Left renal pelvis (tissue), 4 donors: ENCODE measurements at regions not wholly inside any gene's neighbourhood (a gene's known extent, or its start where the extent isn't known, plus 50 kb on each side); places are given as distances from the start of the nearest gene placed in this dataset.

ENCODE experiments used
- DNase-seq, 4 donors: peaks; one replicate each; pipeline ENCODE4 v3.0.0-alpha.2; 2013; ENCODE audit warnings: low read depth in 4 of 4, low spot score in 3 of 4

DNA sequence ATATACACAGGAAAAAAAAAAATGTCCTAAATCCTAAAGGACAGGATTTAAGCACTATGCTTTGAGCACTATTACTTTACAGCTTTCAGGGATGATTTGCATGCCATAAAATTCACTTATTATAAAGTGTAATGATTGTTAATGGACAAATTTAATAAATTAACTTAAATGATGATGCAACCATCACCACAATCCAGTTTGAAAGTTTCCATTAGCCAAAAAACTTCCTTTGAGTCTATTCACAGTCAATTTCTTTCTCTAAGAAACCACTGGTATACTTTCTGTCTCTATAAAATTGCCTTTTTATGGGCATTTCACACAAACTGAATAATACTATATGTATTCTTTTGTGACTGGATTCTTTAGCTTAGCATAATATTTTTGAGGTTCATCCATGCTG is 111.1 kb upstream of the RIOK3 start:
- DNase-seq = no peak

DNA sequence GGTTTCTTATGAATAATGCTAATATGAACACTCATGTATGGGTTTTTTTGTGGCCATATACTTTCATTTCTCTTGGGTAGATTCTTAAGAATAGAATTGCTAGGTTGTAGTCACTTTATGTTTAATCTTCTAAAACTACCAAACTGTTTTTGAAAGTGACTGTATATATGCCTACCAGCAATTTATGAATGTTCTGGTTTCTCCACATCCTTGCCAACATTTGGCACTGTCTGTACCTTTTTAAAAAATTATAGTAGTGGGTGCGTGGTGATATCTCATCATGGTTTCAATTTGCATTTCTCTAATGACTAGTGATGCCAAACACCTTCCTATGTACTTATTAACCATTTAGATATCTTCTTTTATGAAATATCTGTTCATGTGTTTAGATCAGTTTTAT is 110.6 kb upstream of the RIOK3 start:
- DNase-seq = no peak

DNA sequence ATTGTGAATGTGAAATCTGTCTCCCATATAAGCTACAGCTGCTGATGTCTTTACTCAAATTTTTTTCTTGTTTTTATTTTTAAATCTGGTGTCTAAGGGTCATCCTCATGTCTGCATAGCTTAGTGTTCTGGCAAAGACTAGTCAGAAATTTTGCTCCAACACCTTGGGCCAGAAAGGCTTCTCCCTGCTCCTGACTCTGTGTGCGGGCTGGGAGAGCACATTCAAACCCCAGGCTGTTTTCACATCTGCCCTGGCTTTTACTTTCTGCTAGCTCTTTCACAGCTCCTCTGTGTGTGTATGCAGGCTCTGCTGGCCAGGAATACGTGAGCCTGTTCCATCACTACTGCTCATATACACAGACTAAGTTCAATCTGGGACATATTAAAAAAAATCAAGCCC is 102.9 kb upstream of the RIOK3 start:
- no peak for DNase-seq

DNA sequence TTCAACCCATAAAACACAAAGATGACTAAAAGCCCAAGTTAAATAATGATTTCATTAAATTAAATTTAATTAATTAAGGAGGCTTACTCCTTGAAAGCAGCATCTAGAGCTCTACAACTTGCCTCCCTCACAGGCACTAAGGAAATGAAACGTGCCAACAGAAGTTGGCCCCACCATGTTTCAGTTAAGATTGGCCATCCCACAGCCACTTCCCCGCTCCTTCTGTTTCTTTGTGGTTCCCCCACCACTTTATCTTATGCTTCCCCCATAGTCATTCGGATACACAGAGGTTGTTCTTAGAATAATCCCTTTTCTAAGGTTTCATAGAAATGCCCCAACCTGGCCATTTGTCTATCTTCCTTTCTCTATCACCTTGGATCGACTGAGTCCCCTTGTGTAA is 101.6 kb upstream of the RIOK3 start:
- DNase-seq = no peak

DNA sequence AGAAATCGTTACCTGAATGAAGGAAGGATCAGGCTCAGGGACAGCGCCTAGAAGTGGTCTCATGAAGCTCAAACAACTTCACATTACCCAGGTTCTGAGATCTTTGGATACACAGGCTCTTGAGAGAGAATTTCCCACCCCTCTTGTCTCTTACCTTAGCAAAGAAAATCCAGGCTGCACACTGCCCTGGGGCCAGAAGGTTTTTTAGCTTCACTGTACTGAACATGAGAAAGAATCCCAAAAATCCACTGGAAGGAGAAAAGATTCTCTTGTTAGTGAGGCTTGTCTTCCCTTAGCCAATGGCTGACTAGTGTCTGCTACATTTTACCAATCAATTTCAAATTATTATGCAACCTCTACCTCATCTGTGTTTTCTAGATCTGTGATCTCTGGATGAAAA is 101.0 kb upstream of the RIOK3 start:
- no peak for DNase-seq

DNA sequence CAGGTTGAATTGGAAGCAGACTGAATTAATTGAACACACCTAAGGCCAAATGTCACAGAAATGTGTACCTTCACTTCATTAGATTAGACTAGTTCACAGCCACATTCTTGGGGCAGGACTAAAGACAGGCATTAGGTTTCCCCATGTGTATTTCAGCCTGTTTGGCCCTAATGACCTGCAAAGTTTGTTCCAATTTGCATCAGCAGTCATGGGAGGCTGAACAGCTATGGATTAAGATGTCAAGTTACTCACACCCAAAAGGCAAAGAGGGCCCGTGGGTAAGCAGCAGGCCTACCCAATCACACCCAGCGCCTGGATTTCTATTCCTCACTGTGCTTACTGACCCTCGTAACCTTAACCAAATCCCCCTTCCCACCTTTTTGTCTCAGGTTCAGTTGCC is 99.6 kb upstream of the RIOK3 start:
- no peak for DNase-seq

DNA sequence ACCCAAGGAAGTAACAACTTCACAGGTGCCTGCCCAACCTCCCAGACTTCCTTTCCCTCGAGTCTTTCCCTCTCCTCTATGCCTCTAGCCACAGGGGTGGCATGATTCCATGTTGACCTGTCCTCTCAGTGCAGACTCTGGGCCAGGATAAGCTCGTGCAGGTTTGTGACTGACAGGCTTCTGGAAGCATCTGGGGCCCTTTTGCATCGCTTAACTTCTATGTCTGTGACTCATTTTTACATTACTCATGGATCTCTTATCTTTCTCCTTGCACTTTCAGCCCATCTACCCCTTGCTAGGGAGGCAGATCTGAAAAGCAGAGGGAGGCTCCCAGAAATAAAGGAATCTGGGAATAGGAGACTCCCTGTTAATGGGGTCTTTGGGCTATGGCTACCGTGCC is 98.5 kb upstream of the RIOK3 start:
- no peak for DNase-seq

DNA sequence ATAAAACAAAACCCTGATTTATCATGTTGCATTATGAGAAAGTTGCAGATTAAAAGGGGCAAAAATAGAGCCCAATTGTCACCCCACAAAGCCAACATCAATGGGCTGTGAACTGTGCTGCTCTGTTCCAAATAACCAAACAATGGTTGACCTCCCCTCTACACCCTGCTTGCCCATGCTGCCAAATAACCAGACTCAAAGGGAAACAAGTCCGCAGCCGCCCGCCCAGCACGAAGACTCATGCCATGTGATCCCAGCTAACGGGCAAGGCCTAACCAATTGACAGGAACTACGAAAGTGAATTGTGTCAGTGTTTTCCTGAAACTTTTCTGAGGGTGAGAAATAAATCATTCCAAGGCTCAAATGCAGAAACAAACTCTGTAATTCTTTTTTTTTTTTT is 97.9 kb upstream of the RIOK3 start:
- DNase-seq = no peak

DNA sequence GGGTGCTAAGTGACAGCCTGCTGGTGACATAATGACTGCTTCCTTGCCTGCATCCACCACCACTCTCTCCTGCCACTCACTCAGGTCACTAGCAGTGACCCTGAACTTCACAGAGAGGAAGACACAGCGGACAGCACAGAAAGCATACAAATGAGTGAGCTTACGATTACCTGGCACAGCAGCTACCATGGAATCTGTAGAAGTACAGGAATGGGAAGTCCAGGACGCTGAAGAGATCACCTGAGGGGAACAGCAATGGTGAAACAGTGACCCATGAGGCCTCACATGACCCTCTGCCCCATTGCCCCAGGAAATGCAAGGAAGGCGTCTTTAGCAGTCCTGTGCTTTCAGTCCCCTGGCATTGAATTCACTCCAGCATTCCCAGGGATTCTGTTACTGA is 96.7 kb upstream of the RIOK3 start:
- no peak for DNase-seq

DNA sequence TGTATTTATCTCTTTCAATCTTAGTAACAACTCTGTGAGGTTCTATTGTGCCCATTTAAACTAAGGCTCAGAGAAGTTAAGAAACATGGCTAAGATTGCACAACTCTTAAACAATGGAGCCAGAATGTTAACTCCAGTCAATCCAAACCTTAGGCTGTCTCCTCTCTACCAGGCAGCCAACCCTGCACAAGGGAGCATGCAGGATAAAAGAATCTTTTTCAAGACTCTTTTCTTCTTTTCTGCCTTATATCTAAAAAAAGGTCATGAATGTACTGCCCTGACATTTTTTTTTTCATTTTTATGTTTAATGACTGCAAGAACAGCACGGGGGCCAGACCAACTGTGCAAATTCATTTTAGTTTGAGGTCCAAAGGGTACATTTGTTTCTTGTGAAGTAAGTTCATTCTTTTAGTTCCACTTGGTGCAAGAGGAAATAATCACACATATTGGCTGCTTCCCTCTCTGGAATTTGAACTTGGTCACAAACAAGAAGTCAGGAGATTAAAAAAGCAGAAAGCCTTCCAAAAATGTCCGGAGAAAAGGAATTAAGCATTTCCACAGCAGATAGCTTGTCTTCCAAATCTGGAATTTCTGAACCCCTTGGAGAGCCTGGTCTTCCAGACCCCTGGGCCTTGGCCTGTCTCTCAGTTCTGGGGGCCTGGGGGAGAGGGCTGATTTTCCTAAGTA is 96.0 kb upstream of the RIOK3 start:
- peak in 1 of 4 donors; percentile 33 for DNase-seq

DNA sequence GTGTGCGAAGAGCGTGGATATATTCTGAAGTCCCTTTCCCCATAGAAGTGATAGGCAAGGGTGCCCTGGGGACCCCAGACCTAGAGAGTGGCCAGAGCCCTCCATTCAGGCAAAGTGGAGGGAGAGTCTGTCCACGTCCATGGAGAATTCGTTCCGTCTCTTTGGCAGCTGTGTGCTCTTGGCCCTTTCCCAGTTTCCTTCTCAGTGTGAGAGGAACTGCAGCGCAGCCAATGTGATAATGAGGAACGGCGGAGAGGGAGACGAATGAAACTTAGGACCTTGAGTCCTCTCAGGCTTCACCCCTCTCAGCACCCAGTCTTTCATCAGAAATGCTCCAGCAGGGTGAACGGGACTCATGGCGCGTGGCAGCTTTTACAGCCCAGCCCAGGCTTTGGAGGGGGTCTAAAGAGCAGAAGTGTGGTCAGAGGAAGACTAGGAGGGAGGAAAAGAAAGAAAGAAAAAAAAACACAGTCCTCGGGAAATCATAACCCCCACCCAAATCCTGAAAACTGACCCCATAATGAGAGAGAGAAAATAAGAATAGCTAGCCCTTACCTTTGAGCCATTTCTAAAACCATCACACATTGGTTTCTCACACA is 95.0 kb upstream of the RIOK3 start:
- no peak for DNase-seq

DNA sequence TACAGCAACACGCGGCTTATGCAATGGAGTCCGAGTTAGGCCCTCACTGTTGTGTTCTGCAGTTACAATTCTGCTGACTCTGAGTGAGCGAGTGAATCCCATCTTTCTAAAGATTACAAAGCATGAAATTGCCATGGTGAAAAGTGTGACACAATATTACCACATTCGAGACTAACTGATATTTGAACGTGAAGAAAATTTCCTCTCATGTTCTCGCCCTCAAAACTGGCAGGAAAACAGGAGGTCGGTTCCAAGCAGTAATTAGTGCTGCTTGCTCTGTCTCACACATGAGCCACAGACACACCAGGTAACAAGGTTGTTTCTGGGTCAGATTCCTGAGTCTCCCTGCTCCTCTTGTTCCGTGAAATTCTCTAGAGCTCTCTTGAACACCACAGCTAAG is 93.7 kb upstream of the RIOK3 start:
- DNase-seq = no peak

DNA sequence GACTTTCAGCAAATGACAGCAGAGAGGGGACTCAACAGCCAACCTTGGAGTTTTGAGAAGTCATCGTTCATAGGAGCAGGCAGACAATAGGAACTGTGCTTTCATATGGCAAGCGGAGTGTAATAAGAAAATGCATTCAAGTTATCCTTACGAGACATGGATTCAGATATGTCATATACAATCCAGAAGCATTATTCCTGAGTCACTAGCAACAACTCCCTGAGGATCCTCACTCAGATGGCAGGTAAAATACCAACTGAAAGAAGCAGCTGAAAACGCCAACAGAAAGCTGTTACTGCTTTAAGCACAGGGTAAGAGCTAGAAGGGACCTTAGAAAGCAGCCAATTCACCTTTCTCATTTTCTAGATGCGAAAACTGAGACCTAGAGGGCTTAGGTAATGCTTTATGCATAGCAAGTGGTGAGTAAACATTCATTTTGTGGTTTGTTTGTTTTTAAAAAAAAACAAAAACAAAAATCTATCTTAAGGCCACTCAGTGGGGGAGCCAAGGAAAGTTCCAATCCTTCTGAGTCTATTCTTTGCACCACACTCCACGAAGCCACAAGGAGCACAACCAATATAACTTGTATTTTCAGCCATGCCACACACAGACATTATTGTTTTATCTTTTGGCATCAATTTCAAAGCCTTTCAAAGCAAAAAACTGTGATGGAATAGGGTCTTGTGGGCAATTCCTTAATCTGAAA is 89.1 kb upstream of the RIOK3 start:
- DNase-seq = no peak

DNA sequence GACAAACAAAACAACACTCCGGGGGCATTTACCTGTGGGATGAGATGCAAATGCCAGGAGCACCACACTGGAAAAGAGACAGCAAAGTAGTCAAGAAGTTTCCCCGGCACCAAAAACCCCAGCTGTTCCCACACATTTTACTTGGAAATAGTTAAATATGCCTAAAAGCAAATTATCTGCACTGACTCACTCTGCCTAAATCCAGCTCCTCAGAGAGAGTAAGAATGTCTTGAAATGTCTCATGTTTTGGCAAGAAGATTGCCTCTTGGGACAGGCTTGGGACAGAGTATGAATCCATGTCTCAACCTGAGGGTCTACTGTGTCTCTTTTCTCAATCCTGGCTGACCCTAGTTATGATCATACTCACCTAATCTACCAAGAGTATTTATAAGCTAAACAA is 87.5 kb upstream of the RIOK3 start:
- DNase-seq = no peak

DNA sequence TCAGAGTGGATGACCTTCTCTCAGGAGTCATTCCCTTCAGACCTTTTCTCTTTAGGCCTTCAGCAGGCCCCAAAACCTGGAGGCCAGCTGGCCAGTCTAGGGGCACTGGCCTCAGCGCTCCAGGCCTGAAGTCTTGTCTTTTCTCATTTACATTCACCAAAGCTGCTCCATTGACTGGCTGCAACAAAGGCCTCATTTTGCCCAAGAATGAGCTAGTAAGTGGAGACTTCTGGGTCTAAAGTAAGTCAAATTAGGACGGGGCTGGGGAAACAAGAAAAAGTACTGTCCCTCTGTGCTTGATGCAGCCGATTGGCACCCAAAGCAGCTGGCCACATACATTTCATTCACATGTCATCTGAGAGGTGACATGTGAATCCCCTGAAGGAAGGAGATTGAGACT is 83.8 kb upstream of the RIOK3 start:
- no peak for DNase-seq

DNA sequence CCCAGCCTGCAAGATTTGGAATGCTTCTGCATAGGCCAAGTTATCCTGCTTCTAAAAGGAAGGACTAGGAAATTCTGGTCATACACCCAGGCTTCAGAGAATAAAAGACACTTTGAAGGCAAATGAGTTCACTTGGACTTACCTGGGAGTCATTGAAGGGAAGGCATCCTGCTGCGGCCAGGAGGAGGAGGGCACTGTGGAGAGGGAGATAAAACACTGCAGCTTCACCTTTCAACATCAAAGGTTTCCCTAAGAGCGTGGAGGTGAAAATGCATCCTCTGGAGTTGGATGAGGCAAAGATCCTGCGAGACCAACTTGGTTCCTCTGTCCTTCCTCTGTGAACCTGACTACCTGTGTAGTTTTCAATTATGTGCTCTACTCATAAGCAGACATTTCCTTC is 79.5 kb upstream of the RIOK3 start:
- no peak for DNase-seq

DNA sequence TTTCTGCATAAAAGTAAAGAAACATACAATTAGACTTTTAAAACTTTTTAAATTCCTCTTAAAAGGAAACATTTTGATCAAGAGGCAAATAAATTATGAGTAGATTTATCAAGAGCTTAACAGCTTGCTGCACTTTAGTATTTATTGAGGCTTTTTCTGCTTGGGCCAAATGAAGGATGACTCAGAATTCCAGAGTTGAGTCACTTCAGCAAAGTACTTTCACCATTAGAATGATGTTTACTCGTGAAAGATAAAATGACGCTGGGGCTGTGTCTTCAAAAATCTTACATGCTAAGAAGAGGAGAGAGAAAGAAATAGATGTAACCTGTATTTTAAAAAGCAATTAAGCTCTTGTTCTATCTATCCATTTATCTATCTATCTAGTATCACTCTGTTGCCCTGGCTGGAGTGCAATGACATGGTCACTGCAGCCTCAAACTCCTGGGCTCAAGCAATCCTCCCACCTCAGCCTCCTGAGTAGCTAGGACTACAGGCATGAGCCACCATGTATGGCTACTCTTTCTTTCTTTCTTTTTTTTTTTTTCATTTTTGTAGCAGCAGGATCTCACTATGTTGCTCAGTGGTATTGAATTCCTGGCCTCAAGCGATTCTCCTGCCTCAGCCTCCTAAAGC is 75.3 kb upstream of the RIOK3 start:
- no peak for DNase-seq

DNA sequence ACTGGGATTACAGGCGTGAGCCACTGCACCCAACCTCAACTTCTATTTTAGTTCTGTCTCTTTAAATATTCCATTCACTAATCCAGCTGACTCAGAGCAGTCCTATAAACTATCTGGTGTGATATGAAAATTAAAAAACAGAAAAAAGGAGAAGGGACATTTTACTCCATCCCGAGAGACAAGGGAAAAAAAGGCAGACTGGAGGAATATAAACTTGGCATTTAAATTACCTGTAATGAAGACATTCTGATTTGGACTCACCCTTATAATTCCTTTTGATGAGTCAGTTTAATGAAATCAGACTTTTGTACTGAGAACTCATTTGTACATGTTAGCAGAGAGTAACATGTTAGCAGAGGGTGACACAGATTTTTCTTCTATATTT is 74.8 kb upstream of the RIOK3 start:
- no peak for DNase-seq

DNA sequence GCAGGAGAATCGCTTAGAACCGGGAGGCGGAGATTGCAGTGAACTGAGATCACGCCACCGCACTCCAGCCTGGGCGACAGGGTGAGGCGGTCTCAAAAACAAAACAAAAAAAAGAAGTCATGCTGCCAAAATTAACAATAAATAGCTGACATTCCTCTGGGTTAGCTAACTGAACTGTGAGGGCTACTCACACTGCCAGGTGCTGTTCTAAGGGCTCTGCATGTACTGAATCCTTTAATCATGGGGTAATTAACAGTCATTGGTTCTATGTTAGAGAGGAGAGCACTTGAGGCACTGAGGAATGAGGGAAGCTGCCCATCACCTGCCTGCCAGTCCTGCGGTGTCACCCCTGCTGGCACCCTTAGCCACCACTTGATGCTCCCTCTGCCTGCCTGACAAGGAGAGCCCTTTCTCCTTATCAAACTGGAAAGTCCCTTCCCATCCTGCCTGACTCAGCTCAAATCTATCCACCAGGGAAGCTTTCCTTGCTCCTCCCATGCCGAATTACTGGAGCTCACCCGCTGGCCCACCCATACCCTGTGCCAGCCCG is 73.0 kb upstream of the RIOK3 start:
- no peak for DNase-seq

DNA sequence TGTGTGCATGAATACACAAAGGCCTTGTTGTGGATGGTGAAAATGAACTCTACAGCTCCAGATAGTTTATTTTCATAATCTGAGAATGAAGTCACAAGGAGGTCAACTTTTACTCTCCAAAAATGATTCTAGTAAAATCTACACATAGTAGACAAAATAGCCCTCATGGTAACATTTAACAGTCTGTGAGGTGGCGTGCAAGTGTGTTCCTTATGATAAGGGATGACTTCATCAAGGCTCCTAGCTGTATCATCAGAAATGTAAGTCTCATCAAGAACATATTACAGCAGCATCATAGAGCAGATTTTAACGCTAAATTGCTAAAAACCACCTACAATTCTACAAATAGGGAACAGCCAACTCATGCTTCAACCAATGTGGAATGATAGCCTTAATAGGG is 72.3 kb upstream of the RIOK3 start:
- no peak for DNase-seq

DNA sequence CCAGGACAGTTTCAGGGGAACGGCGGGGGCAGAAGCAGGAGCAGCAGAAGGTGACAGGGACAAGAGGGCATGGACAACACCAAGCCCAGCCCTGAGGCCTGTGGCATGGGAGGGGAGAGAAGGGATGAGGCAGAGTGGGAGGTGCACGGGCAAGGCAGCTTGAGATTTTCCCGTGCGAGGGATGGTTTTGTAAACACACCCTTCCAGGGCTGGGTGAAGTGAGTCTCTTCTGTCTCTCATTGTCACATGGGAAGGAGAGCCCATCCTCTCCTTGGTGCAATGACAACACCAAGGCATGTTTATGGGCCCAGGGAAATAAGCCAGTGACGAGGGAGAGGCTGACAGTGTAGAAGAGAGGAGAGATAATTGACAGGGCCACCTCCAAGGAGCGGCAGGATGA is 69.6 kb upstream of the RIOK3 start:
- DNase-seq = no peak
